HAP-1 (cell line): ENCODE measurements at regions not wholly inside any gene's neighbourhood (a gene's known extent, or its start where the extent isn't known, plus 50 kb on each side); places are given as distances from the start of the nearest gene placed in this dataset.
"Not testable (repeated sequence)": the region's sequence is repeated elsewhere in the genome, so short reads cannot be mapped to it uniquely, and the experiment has no call there.

Experiments
- DNase-seq, 2 experiments: peaks; one replicate each; pipeline ENCODE4 v3.0.0-alpha.2; 2016 to 2020; ENCODE audit warnings: low spot score in 2 of 2
- H3K27me3 ChIP-seq: fragments of 250-450 bp; sonication (Bioruptor Pico); 2 replicates; pipeline ENCODE4 v1.5.1; 2020; ENCODE audit warnings: low read depth, mild to moderate bottlenecking, moderate library complexity
- H3K36me3 ChIP-seq: fragments of 250-450 bp; sonication (Bioruptor Pico); replicated peaks from 2 replicates; pipeline ENCODE4 v1.5.1; 2020; ENCODE audit warnings: mild to moderate bottlenecking
- H3K4me1 ChIP-seq: fragments of 250-450 bp; sonication (Bioruptor Pico); 2 replicates; pipeline ENCODE4 v1.5.1; 2020; ENCODE audit warnings: mild to moderate bottlenecking
- H3K4me3 ChIP-seq: fragments of 250-450 bp; sonication (Bioruptor Pico); 2 replicates; pipeline ENCODE4 v1.5.1; 2020; ENCODE audit warnings: mild to moderate bottlenecking, moderate library complexity
- H3K9me3 ChIP-seq: fragments of 250-450 bp; sonication (Bioruptor Pico); 2 replicates; pipeline ENCODE4 v1.5.1; 2020; ENCODE audit warnings: mild to moderate bottlenecking, moderate library complexity
- in situ Hi-C: fragments of 300-500 bp; cut with MboI; formaldehyde crosslinking; loops from 3 replicates; pipeline ENCODE4 v1.14.3; 2020; ENCODE audit warnings: low sequenced_read_pairs, inconsistent platforms, mixed read lengths

- Histone ChIP-seq H3K4me1 (no peaks in the 10 kb centered on the region), H3K4me3 (no peak overlapping the region), H3K27me3 (no peaks in the 10 kb centered on the region), H3K9me3 (no peaks in the 10 kb centered on the region), H3K36me3 (no peaks in the 10 kb centered on the region)
- DNase-seq: no peak
- in situ Hi-C loops: no loop called here
Observed at GRCh38 chr4:37754410-37755185, 68.4 kb upstream of the RELL1 start.

GRCh38 chr4:37749398-37749988 is 63.3 kb upstream of the RELL1 start:
- no peak overlapping the region for H3K4me3 ChIP-seq
- in situ Hi-C loops: no loop called here
- no peaks in the 10 kb centered on the region for H3K27me3 ChIP-seq
- no peaks in the 10 kb centered on the region for H3K9me3 ChIP-seq
- no peaks in the 10 kb centered on the region for H3K36me3 ChIP-seq
- H3K4me1 ChIP-seq: no peaks in the 10 kb centered on the region
- DNase-seq: no peak

DNA sequence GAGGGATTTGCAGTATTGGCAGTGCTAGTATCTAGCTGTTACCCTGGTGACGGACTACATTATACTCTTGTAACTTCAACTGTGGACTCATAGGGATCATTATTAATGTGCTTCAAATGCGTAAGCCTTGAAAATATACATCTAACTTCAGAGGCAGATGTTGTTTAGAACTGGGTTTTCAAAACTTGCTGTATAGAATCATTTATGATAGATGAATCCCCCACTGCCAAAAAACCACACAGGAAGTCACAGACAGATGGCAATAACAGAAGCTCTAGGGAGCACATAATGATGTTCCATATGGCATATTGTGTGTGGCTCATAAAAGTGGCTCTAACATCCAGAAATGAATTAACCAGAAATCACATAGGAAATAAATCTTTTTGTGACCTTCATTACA is 62.3 kb upstream of the RELL1 start:
- Histone ChIP-seq H3K4me3 (no peak overlapping the region), H3K4me1 (no peaks in the 10 kb centered on the region), H3K27me3 (no peaks in the 10 kb centered on the region), H3K36me3 (no peaks in the 10 kb centered on the region), H3K9me3 (no peaks in the 10 kb centered on the region)
- DNase-seq: no peak
- in situ Hi-C loops: no loop called here

DNA sequence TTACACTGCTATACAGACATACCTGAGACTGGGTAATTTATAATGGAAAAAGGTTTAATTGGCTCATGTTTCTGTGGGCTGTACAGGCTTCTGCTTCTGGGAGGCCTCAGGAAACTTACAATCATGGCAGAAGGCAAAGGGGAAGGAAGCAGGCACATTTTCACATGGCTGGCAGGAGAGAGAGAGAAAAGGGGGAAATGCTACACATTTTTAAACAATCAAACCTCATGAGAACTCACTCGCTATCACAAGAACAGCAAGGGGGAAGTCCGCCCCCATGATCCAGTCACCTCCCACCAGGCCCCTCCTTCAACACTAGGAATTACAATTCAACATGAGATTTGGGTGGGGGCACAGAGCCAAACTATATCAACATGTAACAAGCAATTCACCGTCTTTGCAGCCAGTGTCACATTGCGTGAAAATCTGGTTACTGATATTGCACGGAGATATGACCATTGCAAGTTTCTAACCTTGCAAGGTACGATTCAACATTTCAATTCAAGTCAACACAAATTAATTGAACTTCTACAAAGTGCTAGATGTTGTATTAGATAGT is 61.7 kb upstream of the RELL1 start:
- no peaks in the 10 kb centered on the region for H3K9me3 ChIP-seq
- in situ Hi-C loops: no loop called here
- DNase-seq: no peak
- H3K4me3 ChIP-seq: no peak overlapping the region
- no peaks in the 10 kb centered on the region for H3K27me3 ChIP-seq
- H3K36me3 ChIP-seq: no peaks in the 10 kb centered on the region
- no peaks in the 10 kb centered on the region for H3K4me1 ChIP-seq

- H3K9me3 ChIP-seq, in situ Hi-C loops, H3K4me3 ChIP-seq, DNase-seq, H3K27me3 ChIP-seq, H3K4me1 ChIP-seq, H3K36me3 ChIP-seq: not testable (repeated sequence)
Observed at GRCh38 chr4:37746852-37747251, 60.7 kb upstream of the RELL1 start.

GRCh38 chr4:37745946-37746345 is 59.8 kb upstream of the RELL1 start:
- Histone ChIP-seq H3K4me1 (no peaks in the 10 kb centered on the region), H3K9me3 (no peaks in the 10 kb centered on the region), H3K4me3 (no peak overlapping the region), H3K36me3 (no peaks in the 10 kb centered on the region), H3K27me3 (no peaks in the 10 kb centered on the region)
- in situ Hi-C loops: no loop called here
- DNase-seq: no peak

- DNase-seq: no peak
- no peak overlapping the region for H3K4me3 ChIP-seq
- in situ Hi-C loops: no loop called here
- H3K4me1 ChIP-seq: no peaks in the 10 kb centered on the region
- no peaks in the 10 kb centered on the region for H3K9me3 ChIP-seq
- H3K36me3 ChIP-seq: no peaks in the 10 kb centered on the region
- H3K27me3 ChIP-seq: no peaks in the 10 kb centered on the region
Observed at GRCh38 chr4:37742149-37742548, 56.0 kb upstream of the RELL1 start.

DNA sequence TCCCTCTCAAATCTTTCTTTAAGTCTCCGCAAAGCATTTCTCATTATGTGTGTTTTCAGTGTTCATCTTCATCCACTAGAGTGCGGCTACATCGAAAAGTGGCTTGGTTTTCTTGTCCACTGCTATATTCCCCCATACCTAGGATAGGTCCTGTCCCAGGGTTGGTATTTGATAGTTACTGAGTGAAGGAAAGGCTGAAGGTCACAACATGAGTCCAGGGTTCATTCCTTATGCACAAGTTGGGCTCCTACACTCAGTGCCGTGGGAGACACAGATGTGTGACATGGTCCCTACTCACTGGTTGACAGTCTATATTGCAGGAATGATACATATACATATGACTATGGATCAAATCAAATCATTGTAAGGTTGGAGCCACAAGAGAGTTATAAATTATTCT is 55.4 kb upstream of the RELL1 start:
- in situ Hi-C loops: no loop called here
- no peak overlapping the region for H3K4me3 ChIP-seq
- no peaks in the 10 kb centered on the region for H3K27me3 ChIP-seq
- no peak for DNase-seq
- no peaks in the 10 kb centered on the region for H3K4me1 ChIP-seq
- H3K36me3 ChIP-seq: no peaks in the 10 kb centered on the region
- no peaks in the 10 kb centered on the region for H3K9me3 ChIP-seq

GRCh38 chr4:37740546-37740945 is 54.4 kb upstream of the RELL1 start:
- Histone ChIP-seq H3K4me3 (no peak overlapping the region), H3K4me1 (no peaks in the 10 kb centered on the region), H3K9me3 (no peaks in the 10 kb centered on the region), H3K36me3 (no peaks in the 10 kb centered on the region), H3K27me3 (no peaks in the 10 kb centered on the region)
- in situ Hi-C loops: no loop called here
- no peak for DNase-seq

- Histone ChIP-seq H3K27me3 (no peaks in the 10 kb centered on the region), H3K9me3 (no peaks in the 10 kb centered on the region), H3K36me3 (no peaks in the 10 kb centered on the region), H3K4me1 (no peaks in the 10 kb centered on the region), H3K4me3 (no peak overlapping the region)
- DNase-seq: no peak
- in situ Hi-C loops: no loop called here
Observed at GRCh38 chr4:37737466-37737865, 51.3 kb upstream of the RELL1 start.
